OCI-LY7 (cell line): ENCODE measurements at regions not wholly inside any gene's neighbourhood (a gene's known extent, or its start where the extent isn't known, plus 50 kb on each side); places are given as distances from the start of the nearest gene placed in this dataset.

Experiments used
- BruUV-seq: library from RNA; stranded (reverse); fragments of 400-500 nt; replicated peaks from 2 replicates; lab custom pipeline; 2021; lab: Mats Ljungman, UMichigan
- CTCF ChIA-PET: fragments of 300-600 bp; sonication (Branson Sonifier 250); formaldehyde crosslinking; loops from one replicate; lab custom pipeline; 2022; ENCODE audit warnings: antibody characterized with exemption; ENCODE audit not compliant: unreplicated experiment; lab: Charles Lee
- POLR2A ChIA-PET: fragments of 300-600 bp; sonication (Branson Sonifier 250); formaldehyde crosslinking; loops from one replicate; lab custom pipeline; 2022; ENCODE audit warnings: antibody characterized with exemption; lab: Charles Lee
- DNase-seq: peaks from one replicate; pipeline ENCODE4 v3.0.0-alpha.2; 2015; ENCODE audit warnings: low spot score
- H2AFZ ChIP-seq: fragments of 200-600 bp; sonication (generic), shearing (Covaris generic); 2 replicates; pipeline ENCODE4 v1.6.1; 2014; ENCODE audit warnings: mild to moderate bottlenecking, antibody characterized with exemption, low read length, moderate library complexity
- H3K27ac ChIP-seq: fragments of 200-600 bp; sonication (generic); 2 replicates; pipeline ENCODE4 v1.5.1; 2014; ENCODE audit warnings: mixed run types, low read depth, mild to moderate bottlenecking, moderate library complexity, low read length, inconsistent platforms; ENCODE audit not compliant: poor library complexity, severe bottlenecking
- H3K36me3 ChIP-seq: fragments of 200-600 bp; sonication (generic); 2 replicates; pipeline ENCODE4 v1.6.1; 2014; ENCODE audit warnings: mild to moderate bottlenecking, antibody characterized with exemption, low read length, moderate library complexity, mixed read lengths; ENCODE audit not compliant: insufficient read depth
- H3K4me1 ChIP-seq: fragments of 200-600 bp; sonication (generic); 2 replicates; pipeline ENCODE4 v1.5.1; 2014; ENCODE audit warnings: mild to moderate bottlenecking, low read length; ENCODE audit not compliant: insufficient read depth, poor library complexity, severe bottlenecking
- H3K4me2 ChIP-seq: fragments of 200-600 bp; sonication (generic); 2 replicates; pipeline ENCODE4 v1.6.1; 2014; ENCODE audit warnings: mild to moderate bottlenecking, low read length
- H3K4me3 ChIP-seq: fragments of 200-600 bp; sonication (generic); 2 replicates; pipeline ENCODE4 v1.5.1; 2014; ENCODE audit warnings: mild to moderate bottlenecking, low read depth, low read length; ENCODE audit not compliant: poor library complexity, severe bottlenecking
- H3K79me2 ChIP-seq: fragments of 200-600 bp; sonication (generic); 2 replicates; pipeline ENCODE4 v1.6.1; 2016; ENCODE audit warnings: low read depth, mild to moderate bottlenecking, low read length, moderate library complexity, mixed read lengths; ENCODE audit not compliant: insufficient read depth
- H3K9me2 ChIP-seq: fragments of 200-600 bp; sonication (generic); 2 replicates; pipeline ENCODE4 v1.6.1; 2016; ENCODE audit warnings: mild to moderate bottlenecking, low read length, mixed read lengths; ENCODE audit not compliant: insufficient read depth
- H3K9me3 ChIP-seq: fragments of 200-600 bp; sonication (generic); 2 replicates; pipeline ENCODE4 v1.6.1; 2014; ENCODE audit warnings: mild to moderate bottlenecking, mixed run types, low read length, mixed read lengths
- H4K20me1 ChIP-seq: fragments of 200-600 bp; sonication (generic); 2 replicates; pipeline ENCODE4 v1.6.1; 2014; ENCODE audit warnings: mild to moderate bottlenecking, antibody characterized with exemption, low read length, moderate library complexity, mixed read lengths; ENCODE audit not compliant: insufficient read depth
- EZH2phosphoT487 ChIP-seq: fragments of 200-600 bp; sonication (generic); IDR thresholded peaks from 2 replicates; pipeline ENCODE4 v1.6.1; 2018; ENCODE audit warnings: low read depth, borderline replicate concordance, mild to moderate bottlenecking, mixed run types, antibody characterized with exemption, low read length, moderate library complexity, mixed read lengths
- intact Hi-C: fragments of 100-400 bp; cut with micrococcal nuclease; formaldehyde crosslinking; loops from one replicate; pipeline ENCODE4 v1.10.0; 2022; ENCODE audit not compliant: unreplicated experiment
- TF ChIP-seq, protein P1 (sequence below): fragments of 200-600 bp; sonication (generic); conservative IDR thresholded peaks from 2 replicates; pipeline ENCODE4 v1.5.1; 2014; ENCODE audit warnings: mild to moderate bottlenecking, antibody characterized with exemption, low read length, moderate library complexity, mixed read lengths

DNA sequence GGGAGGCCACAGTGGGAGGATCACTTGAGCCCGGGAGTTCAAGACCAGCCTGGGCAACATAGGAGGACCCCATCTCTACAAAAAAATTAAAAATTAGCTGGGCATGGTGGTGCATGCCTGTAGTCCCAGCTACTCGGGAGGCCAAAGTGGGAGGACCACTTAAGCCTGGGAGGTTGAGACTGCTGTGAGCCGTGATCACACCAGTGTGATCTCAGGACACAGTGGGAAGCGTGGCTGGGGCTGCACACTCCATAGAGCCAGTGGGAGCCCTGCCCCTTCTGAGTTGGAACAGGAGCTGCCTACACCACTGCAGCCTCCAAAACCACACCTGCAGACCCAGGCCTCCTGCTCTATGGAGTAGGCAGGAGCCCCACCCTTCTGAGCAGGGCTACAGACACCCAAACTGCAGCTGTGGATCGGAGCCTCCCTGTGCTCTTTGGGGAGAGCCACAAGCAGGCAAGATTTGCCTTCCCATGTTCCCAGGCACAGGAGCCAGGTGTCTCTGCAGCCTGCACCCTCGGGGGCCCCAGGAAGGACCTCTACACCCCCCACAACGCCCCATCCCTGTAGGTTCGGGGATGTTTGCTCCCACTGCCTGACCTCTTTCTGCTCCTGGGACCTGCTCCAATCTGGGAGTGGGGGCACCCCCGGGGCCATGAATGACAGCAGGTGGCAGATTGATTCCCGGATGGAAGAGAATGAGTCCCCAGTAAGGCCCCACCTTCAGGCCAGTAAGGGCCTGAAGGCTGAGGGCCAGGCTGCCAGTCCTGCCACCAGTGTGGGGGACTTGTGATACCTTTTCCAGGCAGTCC, 245.4 kb downstream of the BUD13 start:
- H3K27ac ChIP-seq: no peak overlapping the region
- no peak overlapping the region for H3K4me3 ChIP-seq
- ChIA-PET POLR2A (no interaction called here), CTCF (no interaction called here)
- BruUV-seq: no TSS peak
- TF ChIP-seq, protein P1, sequence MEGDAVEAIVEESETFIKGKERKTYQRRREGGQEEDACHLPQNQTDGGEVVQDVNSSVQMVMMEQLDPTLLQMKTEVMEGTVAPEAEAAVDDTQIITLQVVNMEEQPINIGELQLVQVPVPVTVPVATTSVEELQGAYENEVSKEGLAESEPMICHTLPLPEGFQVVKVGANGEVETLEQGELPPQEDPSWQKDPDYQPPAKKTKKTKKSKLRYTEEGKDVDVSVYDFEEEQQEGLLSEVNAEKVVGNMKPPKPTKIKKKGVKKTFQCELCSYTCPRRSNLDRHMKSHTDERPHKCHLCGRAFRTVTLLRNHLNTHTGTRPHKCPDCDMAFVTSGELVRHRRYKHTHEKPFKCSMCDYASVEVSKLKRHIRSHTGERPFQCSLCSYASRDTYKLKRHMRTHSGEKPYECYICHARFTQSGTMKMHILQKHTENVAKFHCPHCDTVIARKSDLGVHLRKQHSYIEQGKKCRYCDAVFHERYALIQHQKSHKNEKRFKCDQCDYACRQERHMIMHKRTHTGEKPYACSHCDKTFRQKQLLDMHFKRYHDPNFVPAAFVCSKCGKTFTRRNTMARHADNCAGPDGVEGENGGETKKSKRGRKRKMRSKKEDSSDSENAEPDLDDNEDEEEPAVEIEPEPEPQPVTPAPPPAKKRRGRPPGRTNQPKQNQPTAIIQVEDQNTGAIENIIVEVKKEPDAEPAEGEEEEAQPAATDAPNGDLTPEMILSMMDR: no peak
- TF ChIP-seq EZH2phosphoT487: no peak
- H3K79me2 ChIP-seq: no peaks in the 10 kb centered on the region
- intact Hi-C loops: no loop called here
- H3K4me1 ChIP-seq: no peaks in the 10 kb centered on the region
- no peak overlapping the region for H3K4me2 ChIP-seq
- H4K20me1 ChIP-seq: no peaks in the 10 kb centered on the region
- H3K9me3 ChIP-seq: no peaks in the 10 kb centered on the region
- DNase-seq: no peak
- no peaks in the 10 kb centered on the region for H3K9me2 ChIP-seq
- H2AFZ ChIP-seq: no peak overlapping the region
- no peaks in the 10 kb centered on the region for H3K36me3 ChIP-seq

DNA sequence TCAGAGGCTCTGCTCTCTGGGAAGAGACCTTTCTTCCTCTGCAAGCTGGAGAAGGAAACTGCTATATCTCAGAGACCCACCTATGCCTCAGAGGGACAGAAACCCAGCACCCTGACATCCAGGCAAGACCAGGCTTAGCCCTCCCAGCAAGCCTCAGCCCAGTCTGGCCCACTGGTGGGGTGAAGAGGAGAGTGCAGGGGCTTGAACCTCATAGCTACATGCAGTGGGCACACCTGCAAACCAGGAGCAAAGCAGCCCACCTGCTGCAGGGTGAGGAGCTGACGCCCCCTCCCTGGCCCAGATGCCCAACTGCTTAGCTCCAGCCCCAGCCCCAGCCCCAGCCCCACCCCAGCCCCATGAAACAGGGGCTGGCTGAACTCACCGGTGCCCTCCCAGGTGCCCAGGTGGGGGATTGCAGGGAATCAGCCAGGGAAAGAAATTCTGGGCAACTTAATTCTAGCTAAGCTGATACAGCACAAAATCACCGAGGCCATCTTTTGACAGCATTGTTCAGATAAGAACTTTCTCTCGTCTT, 246.8 kb downstream of the BUD13 start:
- ChIA-PET POLR2A (interaction anchor here (0.6 kb wide), 1 partner anchor 66 kb away, joined by 4 read pairs; no protein-coding TSS in a partner anchor), CTCF (interaction anchor here (0.6 kb wide), 1 partner anchor 396 kb away, joined by 3 read pairs; no protein-coding TSS in a partner anchor)
- BruUV-seq: no TSS peak
- TF ChIP-seq EZH2phosphoT487: no peak
- TF ChIP-seq, protein P1: no peak
- no peaks in the 10 kb centered on the region for H3K9me2 ChIP-seq
- no peaks in the 10 kb centered on the region for H3K9me3 ChIP-seq
- no peaks in the 10 kb centered on the region for H3K79me2 ChIP-seq
- no peaks in the 10 kb centered on the region for H4K20me1 ChIP-seq
- no peak overlapping the region for H3K27ac ChIP-seq
- H3K4me2 ChIP-seq: no peak overlapping the region
- H3K4me3 ChIP-seq: no peak overlapping the region
- H2AFZ ChIP-seq: no peak overlapping the region
- intact Hi-C loops: no loop called here
- no peaks in the 10 kb centered on the region for H3K36me3 ChIP-seq
- H3K4me1 ChIP-seq: no peaks in the 10 kb centered on the region
- no peak for DNase-seq

DNA sequence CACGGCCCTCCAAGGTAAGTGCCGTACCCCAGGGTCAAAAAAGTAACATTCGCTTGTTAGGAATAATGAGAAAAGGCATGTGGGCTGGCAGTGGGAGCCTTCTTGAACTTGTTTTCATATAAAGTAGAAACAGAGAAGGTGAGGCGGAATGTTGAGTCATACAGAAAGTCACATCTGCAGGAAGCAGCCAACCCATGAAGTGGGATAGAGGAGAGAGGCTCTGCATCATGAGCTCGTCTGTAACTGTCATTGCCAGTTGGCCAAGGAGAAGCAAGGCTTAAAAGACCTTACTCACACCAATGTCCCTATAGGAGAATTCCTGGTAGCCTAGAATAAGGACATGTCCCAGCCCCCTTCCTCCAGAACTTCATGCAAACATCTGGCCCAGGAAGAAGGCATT, 253.3 kb downstream of the BUD13 start:
- ChIA-PET CTCF (interaction anchor here (1.1 kb wide), 1 partner anchor 20 kb away, joined by 3 read pairs; no protein-coding TSS in a partner anchor), POLR2A (interaction anchor here (0.9 kb wide), 1 partner anchor 38 kb away, joined by 8 read pairs; no protein-coding TSS in a partner anchor)
- Histone ChIP-seq H3K27ac (no peak overlapping the region), H2AFZ (no peak overlapping the region), H3K9me3 (no peaks in the 10 kb centered on the region), H3K4me1 (no peaks in the 10 kb centered on the region), H3K79me2 (no peaks in the 10 kb centered on the region), H3K9me2 (no peaks in the 10 kb centered on the region), H4K20me1 (no peaks in the 10 kb centered on the region), H3K36me3 (no peaks in the 10 kb centered on the region), H3K4me3 (no peak overlapping the region), H3K4me2 (no peak overlapping the region)
- TF ChIP-seq, protein P1: no peak
- TF ChIP-seq EZH2phosphoT487: no peak
- no peak for DNase-seq
- no TSS peak for BruUV-seq
- intact Hi-C loops: no loop called here
